NCI-H524 (cell line): ENCODE measurements at regions not wholly inside any gene's neighbourhood (a gene's known extent, or its start where the extent isn't known, plus 50 kb on each side); places are given as distances from the start of the nearest gene placed in this dataset.
"Not testable (repeated sequence)": the region's sequence is repeated elsewhere in the genome, so short reads cannot be mapped to it uniquely, and the experiment has no call there.

ENCODE experiments used
- DNase-seq, 2 experiments: peaks; one replicate each; lab custom pipeline; 2025; lab: John Stamatoyannopoulos, UW

- no peak for DNase-seq
These were observed 113.4 kb downstream of the RTP5 start for GRCh38 chr2:241982706-241983570.

- DNase-seq, result no peak
These were observed 114.2 kb downstream of the RTP5 start for GRCh38 chr2:241983571-241984270.

- DNase-seq, result no peak
These were observed 114.7 kb downstream of the RTP5 start for GRCh38 chr2:241984271-241984655.

GRCh38 chr2:241984658-241985057, 115.1 kb downstream of the RTP5 start:
- DNase-seq, result no peak

- not testable (repeated sequence) for DNase-seq
These were observed 115.8 kb downstream of the RTP5 start for GRCh38 chr2:241985161-241985985.

DNA sequence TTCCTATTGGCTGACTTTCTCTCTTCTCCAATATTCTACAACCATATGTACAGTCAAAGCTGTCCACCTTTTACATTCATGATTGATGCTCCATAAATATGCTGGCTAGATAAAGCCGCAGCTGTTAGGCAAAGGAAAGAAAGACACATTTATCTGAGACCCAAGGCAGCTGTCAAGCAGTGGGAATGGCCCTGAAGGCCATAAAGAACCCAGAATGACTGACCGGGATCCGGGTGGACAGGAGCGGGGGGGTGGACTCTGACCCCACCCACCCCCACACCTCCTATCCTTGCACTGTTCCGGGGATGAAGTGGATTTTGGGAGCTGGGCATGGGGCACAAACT, 116.4 kb downstream of the RTP5 start:
- no peak for DNase-seq

- no peak for DNase-seq
These were observed 117.5 kb downstream of the RTP5 start for GRCh38 chr2:241986836-241987641.

DNA sequence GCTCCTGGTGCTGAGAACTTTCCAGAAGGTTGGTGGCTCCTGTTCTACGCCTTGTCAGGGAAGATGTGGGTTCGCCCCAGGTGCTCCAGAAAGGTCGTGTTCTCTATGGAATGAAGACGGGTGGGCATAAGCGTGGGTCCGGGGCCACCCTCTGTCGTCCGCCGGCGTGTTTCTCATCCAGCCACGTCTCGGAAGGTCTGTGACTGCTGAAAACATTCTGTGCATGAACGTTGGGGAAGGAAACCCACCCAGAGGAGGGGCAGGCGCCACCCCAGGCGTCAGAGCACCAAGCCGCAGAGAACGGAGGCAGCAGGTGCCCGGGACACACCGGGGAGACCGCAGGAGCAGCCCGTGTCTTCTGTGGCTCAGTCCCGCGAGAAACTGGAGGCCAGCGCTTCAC, 118.2 kb downstream of the RTP5 start:
- DNase-seq, result no peak

DNA sequence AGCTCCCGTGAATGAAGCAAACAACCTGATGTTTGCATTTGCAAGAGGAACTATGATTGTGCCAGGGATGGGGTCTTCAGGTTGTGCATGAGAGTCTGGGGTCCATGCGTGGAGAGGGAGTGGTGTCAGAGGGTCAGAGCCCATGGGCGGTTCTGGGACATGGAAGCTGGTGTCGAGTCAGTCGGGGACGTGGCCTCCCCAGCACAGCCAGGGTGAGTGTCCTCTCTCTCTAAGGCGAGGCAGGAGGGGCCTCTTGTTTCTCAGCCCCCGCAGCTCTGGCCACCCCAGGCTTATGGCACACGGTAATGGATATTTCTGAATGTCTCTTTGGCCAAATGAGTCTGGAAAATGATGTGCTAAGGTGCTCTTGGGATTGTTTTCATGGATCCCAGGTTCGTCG, 118.6 kb downstream of the RTP5 start:
- DNase-seq, result no peak

- DNase-seq, result no peak
These were observed 119.5 kb downstream of the RTP5 start for GRCh38 chr2:241989074-241989473.

GRCh38 chr2:241990466-241990865, 120.9 kb downstream of the RTP5 start:
- DNase-seq, result no peak

GRCh38 chr2:241991299-241991698, 121.8 kb downstream of the RTP5 start:
- DNase-seq, result no peak

GRCh38 chr2:241992753-241993152, 123.2 kb downstream of the RTP5 start:
- DNase-seq, result no peak

DNA sequence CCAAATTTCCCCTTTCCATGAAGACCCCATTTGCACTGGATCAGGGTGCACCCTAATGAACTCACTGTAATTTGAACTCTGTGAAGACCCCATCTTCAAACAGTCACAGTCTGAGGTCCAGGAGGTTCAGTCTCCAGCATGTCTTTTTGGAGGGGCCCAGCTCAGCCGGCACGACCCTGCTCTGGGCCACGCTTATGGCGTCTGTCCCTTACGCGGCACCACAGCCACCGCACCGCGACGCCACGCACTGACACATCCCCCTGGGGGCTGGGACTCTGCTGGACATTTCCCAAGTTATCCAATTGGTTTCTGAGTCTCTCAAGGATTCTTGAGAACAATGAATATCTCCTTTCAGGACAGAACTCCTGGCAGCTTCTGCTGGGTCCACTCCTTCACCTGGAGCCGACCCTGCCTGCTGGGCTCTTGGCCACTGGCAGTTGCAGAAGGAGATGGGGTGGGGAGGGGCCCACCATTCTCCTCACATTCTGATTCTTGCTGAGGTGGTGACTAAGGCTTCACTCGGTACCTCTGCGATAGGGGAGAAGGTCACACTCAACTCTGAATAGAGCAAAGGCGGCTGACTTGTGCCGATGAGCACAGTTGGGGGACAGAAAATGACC, 124.0 kb downstream of the RTP5 start:
- DNase-seq, result no peak

DNA sequence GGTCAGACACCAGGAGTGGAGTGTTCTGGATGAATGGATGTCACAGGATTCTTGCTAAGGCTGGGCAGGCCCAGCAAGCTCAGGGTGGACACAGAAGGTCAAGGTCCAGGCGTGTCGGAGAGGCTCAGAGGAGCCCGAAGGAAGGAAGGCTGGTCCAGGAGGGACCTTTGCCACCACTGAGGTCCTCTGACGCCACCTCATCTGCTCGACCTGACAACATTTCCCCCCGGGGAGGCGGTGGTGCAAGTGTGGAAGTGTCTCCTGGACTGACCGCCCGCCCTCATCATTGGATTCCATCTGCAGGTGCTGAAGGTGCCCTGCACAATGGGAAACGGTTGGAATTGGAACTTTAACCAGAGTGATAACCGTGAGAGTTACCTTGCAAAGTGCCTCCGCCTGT, 124.6 kb downstream of the RTP5 start:
- DNase-seq, result no peak

DNA sequence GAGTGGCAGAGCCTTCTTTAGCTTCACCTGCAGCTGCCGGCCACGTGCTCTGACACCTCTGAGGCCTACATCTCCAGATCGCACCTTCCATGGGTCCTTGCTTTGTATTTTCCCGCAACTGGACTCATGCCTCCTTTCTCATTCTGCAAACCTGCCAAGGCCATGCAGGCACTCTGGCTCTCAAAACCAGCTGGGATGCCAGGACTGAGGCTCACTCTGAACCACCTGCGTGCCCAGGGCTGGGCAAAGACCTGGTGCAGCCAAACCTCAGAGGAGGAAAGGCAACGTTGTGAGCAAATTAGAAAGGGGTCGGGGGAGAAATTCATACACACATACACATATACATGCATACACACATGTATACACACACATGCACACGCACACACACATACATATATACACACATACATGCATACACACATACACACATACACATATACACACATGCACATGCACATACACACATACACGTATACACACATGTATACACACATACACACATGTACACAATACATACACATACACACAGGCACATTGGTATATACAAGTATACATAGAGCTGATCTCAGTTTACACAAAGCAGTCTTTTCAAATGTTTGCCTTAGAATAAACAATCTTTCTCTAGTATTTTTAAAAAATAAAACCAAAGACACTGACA, 125.2 kb downstream of the RTP5 start:
- DNase-seq, result no peak

- no peak for DNase-seq
These were observed 126.6 kb downstream of the RTP5 start for GRCh38 chr2:241996100-241996499.

DNA sequence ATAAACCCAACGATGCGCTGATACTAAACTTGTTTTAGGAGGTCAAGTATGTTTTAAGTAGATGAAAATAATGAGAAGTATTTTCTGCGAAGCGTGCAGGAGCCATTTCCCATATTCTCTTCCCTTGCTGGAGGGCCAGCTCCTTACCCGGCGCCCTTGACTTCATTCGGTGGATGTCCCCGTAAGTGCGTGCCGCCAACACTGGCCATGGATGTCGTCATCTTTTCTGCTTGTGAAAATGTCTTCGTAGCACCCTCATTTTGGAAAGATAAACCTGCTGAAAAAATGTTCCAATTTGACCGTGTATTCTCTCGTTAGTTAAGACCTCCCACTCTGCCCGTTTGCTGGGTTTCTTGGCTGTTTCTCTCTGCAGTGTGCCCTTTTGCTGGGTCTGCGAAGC, 127.5 kb downstream of the RTP5 start:
- DNase-seq, result no peak

GRCh38 chr2:241999184-241999583, 129.7 kb downstream of the RTP5 start:
- DNase-seq, result no peak

DNA sequence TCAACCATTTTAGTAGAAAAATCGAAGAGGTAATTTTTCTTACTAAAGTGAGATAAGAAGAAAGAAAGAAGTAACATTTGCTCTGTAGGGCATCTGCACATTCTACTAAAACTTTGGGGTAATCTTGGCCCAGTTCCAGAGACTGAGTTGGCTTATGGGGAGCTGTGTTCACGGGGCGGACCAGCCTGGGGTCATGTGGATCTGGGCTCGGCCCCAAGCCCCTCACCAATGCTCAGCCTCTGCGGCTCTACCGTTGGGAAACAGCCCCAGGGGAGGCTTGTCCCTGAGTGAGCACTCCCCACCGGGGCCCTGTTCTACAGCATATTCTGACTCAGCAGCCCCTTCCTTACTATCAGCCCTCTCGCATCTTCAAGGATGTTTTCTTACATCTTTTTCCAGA, 132.3 kb downstream of the RTP5 start:
- DNase-seq, result no peak

DNA sequence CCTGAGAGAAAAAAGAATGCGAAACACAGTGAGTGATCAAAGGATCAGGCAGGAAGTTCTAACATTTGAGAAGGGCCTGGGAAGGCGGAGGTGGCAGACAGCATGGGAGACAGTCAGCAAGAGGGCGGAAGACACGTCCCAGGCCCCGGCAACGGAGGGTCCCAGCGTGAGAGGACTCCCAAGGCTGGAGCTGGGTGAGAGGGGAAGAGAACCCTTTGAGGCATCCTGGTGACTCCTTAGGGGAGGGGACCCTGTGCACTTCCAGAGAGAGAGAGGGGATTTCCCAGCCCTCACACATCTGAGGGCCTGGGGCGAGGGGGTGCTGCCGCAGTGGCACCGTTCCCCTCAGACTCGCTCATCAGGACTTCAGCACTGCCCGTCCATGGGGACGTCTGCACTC, 133.4 kb downstream of the RTP5 start:
- DNase-seq, result no peak
